SIG-M5 (cell line): ENCODE measurements at regions not wholly inside any gene's neighbourhood (a gene's known extent, or its start where the extent isn't known, plus 50 kb on each side); places are given as distances from the start of the nearest gene placed in this dataset.

Experiments used
- DNase-seq: peaks from one replicate; lab custom pipeline; 2025; lab: John Stamatoyannopoulos, UW

GRCh38 chr1:229209816-229210215, 61.1 kb upstream of the RAB4A start:
- DNase-seq = no peak

- no peak for DNase-seq
These were observed 60.1 kb upstream of the RAB4A start for GRCh38 chr1:229210844-229211243.

DNA sequence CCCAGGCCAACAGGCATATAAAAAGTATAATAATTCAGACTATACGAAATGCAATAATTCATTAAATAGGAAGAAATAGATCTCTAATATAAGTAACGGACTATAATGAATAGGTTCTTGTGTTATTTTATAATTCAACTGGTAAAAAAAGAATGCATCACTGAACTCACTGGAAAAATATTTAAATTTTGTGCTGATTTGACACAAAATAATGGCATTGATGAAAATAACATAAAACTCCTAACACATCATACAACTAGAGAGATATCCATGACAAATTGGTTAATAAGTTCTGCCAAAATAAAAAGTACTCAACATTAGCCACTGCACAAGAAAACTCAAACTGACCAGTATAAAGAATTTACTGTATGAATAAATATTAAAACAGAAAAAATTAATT, 57.1 kb upstream of the RAB4A start:
- DNase-seq = no peak

GRCh38 chr1:229217716-229218115, 53.2 kb upstream of the RAB4A start:
- no peak for DNase-seq

- DNase-seq = no peak
These were observed 52.3 kb upstream of the RAB4A start for GRCh38 chr1:229218612-229219025.

GRCh38 chr1:229220163-229220846, 50.6 kb upstream of the RAB4A start:
- DNase-seq = no peak

DNA sequence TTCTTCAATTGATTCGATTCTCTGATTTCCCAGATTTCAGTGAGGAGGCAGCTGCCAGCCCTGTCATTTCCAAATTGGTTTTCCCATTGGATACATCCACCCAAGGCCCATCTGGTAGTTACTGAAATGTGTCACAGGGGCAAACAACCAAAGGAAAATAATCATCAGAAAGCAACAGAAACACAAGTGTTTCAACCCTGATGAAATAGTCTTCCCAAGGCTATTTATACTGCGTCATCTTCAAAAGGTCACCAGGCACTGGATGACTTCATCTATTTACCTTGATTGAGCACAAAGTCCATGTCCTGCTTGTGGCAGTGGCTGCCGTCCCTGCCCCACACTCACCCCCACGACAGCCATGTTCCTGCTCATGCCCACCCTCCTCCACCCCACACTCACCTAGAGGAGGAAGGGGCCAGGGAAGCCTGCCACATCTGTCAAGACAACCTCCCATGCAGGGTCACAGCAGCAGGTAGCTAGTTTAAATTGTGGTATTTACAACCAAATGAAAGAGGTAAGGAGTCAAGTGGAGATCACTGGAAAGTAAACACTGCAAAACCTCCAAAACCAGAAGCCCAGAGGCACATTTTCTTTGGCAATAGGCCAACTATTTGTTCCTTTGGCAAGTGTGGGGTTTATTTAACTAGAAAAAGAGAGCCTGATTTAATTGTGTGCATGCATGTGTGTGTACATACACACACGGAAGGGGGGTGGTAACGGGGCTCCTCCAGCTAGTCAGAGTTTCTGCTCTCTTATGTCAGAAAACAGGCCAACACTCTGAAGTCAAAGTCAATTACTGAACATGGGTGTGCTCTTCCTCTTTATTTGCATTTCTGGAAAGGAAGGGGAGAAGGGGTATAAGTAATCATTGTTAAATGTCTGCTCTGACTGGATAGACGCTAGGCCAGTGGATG, 49.5 kb upstream of the RAB4A start:
- DNase-seq = no peak
